Mammary epithelial cell (primary cell): ENCODE measurements at regions not wholly inside any gene's neighbourhood (a gene's known extent, or its start where the extent isn't known, plus 50 kb on each side); places are given as distances from the start of the nearest gene placed in this dataset.

Source experiments
- EZH2 ChIP-seq: IDR thresholded peaks from 2 replicates; pipeline ENCODE4 v1.6.1; 2012; ENCODE audit warnings: low read length, inconsistent platforms, borderline replicate concordance
- TF ChIP-seq, protein P1 (sequence below), 2 donors: IDR thresholded peaks in 1 of 2; conservative IDR thresholded peaks in 1 of 2; 2 replicates each; pipeline ENCODE4 v1.5.1; 2011 to 2012; ENCODE audit warnings: inconsistent platforms in 2 of 2, low read length in 2 of 2, mild to moderate bottlenecking in 2 of 2, control low read depth in 1 of 2, low read depth in 1 of 2; ENCODE audit not compliant: insufficient read depth in 1 of 2; ENCODE audit errors: extremely low read depth in 1 of 2

DNA sequence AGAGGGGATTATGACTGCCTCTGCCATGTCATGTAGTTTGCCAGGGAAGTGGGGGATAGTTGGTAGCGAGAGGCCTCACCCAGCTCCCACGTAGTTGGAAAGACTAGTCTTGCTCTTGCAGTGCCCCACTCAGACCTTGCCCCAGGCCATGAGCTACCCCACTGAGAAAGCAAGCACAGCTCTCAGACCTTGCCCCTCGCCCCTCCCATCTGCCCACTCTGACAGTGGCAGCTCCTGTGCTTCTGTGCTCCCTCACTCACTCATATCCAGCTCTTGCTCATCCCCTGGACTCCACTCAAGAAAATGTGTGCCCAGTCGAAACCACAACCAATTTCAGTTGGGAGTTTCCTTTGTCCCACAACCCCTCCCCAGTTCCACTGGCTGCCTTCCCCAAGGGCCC, 55.5 kb upstream of the BDKRB2 start:
- TF ChIP-seq, protein P1, sequence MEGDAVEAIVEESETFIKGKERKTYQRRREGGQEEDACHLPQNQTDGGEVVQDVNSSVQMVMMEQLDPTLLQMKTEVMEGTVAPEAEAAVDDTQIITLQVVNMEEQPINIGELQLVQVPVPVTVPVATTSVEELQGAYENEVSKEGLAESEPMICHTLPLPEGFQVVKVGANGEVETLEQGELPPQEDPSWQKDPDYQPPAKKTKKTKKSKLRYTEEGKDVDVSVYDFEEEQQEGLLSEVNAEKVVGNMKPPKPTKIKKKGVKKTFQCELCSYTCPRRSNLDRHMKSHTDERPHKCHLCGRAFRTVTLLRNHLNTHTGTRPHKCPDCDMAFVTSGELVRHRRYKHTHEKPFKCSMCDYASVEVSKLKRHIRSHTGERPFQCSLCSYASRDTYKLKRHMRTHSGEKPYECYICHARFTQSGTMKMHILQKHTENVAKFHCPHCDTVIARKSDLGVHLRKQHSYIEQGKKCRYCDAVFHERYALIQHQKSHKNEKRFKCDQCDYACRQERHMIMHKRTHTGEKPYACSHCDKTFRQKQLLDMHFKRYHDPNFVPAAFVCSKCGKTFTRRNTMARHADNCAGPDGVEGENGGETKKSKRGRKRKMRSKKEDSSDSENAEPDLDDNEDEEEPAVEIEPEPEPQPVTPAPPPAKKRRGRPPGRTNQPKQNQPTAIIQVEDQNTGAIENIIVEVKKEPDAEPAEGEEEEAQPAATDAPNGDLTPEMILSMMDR (conservative IDR thresholded peaks at IDR 0.05 in 1 of 2, IDR thresholded peaks at IDR 0.05 in 1 of 2; ENCODE audit: extremely low read depth in 1 of 2, insufficient read depth in 1 of 2, low read depth in 1 of 2, low read length in 2 of 2) = no peak
- TF ChIP-seq EZH2 = no peak
